ENCODE measurements at regions not wholly inside any gene's neighbourhood (a gene's known extent, or its start where the extent isn't known, plus 50 kb on each side); places are given as distances from the start of the nearest gene placed in this dataset.

DNA sequence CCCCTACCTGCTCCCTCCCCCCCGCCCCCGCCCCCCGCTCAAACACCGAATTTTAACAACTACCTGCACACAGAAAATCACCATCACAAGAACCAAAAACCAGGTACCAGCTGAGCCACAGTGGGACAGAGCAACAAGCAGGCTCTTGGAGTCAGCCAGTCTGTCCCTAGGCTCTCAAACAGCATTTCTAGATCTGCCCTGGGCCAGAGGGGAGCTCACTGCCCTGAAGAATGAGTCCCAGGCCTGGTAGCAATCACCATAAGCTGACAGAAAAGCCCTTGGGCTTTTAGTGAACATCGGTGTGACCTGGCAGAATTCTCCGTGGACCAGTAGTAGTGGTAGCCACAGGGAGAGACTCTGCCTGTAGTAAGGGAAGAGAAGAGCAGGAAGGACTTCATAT is 58.3 kb downstream of the C11orf87 start:
- H3K27ac Mint-ChIP-seq: no peak overlapping the region
- H3K4me1 Mint-ChIP-seq: no peaks in the 10 kb centered on the region
- no peak overlapping the region for H3K4me3 ChIP-seq (ENCODE audit: low read length in 2 of 2)
- H3K36me3 Mint-ChIP-seq: no peaks in the 10 kb centered on the region
- DNase-seq: no peak
- H3K9me3 ChIP-seq (ENCODE audit: control insufficient read depth in 1 of 2, low read length in 2 of 2): no peaks in the 10 kb centered on the region
- no peaks in the 10 kb centered on the region for H3K36me3 ChIP-seq (ENCODE audit: insufficient read depth, low read length)
- H3K27me3 Mint-ChIP-seq: peaks cover 0 to 1% of the 10 kb centered on the region in 2 donors
- intact Hi-C loops (cut with micrococcal nuclease): no loop called here
- no peaks in the 10 kb centered on the region for H3K4me1 ChIP-seq (ENCODE audit: insufficient read depth, low read length)
- CTCF ChIA-PET (ENCODE audit: partially characterized antibody): no interaction called here
- H3K9me3 Mint-ChIP-seq: peaks cover 2 to 9% (median 4%) of the 10 kb centered on the region in 8 donors
- POLR2A ChIA-PET (ENCODE audit: partially characterized antibody): no interaction called here
- H3K27me3 ChIP-seq (ENCODE audit: insufficient read depth, low read length): no peaks in the 10 kb centered on the region
- no peak overlapping the region for H3K27ac ChIP-seq (ENCODE audit: low read depth, low read length)
- no peak overlapping the region for H3K4me3 Mint-ChIP-seq

DNA sequence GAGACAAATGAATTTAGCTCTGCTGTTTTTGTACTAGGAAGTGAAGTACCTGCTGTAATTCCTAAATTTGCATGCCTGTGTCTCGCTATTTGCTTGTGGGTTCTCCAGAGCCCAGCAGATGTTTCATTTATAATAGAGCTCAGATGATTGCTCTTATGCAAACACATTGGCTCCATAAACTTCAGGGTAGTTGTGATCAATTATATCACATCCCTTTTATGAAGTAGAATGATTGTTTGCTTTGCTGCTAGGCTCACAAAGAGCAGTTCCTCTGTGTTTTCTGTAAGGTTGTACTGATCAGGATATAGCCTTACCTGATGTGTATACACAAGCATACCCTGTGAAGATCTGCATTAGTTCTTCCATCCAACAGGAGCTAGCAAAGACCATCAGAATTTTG is 64.1 kb downstream of the C11orf87 start:
- intact Hi-C loops (cut with micrococcal nuclease): no loop called here
- Histone ChIP-seq H3K9me3 (ENCODE audit: control insufficient read depth in 1 of 2, low read length in 2 of 2) (no peaks in the 10 kb centered on the region), H3K4me1 (ENCODE audit: insufficient read depth, low read length) (no peaks in the 10 kb centered on the region), H3K4me3 (ENCODE audit: low read length in 2 of 2) (no peak overlapping the region), H3K27me3 (ENCODE audit: insufficient read depth, low read length) (no peaks in the 10 kb centered on the region), H3K27ac (ENCODE audit: low read depth, low read length) (no peak overlapping the region), H3K36me3 (ENCODE audit: insufficient read depth, low read length) (no peaks in the 10 kb centered on the region)
- Mint-ChIP-seq H3K4me3 (no peak overlapping the region), H3K36me3 (no peaks in the 10 kb centered on the region), H3K9me3 (peaks cover 0 to 6% (median 3%) of the 10 kb centered on the region in 8 donors), H3K4me1 (no peaks in the 10 kb centered on the region), H3K27ac (no peak overlapping the region), H3K27me3 (no peaks in the 10 kb centered on the region)
- no peak for DNase-seq
- CTCF ChIA-PET (ENCODE audit: partially characterized antibody): no interaction called here
- POLR2A ChIA-PET (ENCODE audit: partially characterized antibody): no interaction called here

DNA sequence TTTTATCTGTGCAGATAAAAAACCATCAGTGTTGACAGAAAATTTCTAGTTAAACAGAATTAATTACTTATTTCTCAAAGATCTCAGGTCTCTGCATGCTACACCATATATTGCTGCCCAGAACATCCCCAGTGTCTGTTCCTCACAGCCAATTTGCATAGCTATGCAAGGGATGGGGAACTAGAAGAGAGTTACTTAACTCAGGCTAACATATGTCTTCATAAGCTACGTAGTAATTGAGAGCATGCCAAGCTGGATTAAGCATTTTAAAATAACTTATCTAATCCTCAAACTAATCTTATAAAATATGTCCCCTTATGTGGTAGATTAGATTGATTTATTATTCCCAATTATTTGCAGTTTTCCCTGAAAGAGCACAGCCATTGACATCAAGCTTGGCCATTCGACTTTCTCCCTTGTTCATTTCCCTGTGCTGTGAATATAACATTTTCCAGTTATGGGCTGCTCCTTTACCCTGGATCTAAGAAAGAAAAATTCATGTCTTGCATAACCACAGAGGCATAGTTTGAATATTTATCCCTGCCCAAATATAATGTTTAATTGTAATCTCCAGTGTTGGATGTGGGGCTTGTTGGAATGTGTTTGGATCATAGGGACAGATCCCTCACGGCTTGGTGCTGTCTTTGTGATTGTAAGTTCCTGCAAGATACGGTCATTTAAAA is 69.1 kb downstream of the C11orf87 start:
- CTCF ChIA-PET (ENCODE audit: partially characterized antibody): no interaction called here
- no peaks in the 10 kb centered on the region for H3K36me3 ChIP-seq (ENCODE audit: insufficient read depth, low read length)
- H3K4me3 Mint-ChIP-seq: no peak overlapping the region
- no peaks in the 10 kb centered on the region for H3K27me3 Mint-ChIP-seq
- H3K4me3 ChIP-seq (ENCODE audit: low read length in 2 of 2): no peak overlapping the region
- no peaks in the 10 kb centered on the region for H3K4me1 Mint-ChIP-seq
- no peak for DNase-seq
- H3K4me1 ChIP-seq (ENCODE audit: insufficient read depth, low read length): no peaks in the 10 kb centered on the region
- H3K27ac Mint-ChIP-seq: no peak overlapping the region
- H3K27ac ChIP-seq (ENCODE audit: low read depth, low read length): no peak overlapping the region
- POLR2A ChIA-PET (ENCODE audit: partially characterized antibody): no interaction called here
- H3K9me3 ChIP-seq (ENCODE audit: control insufficient read depth in 1 of 2, low read length in 2 of 2): no peaks in the 10 kb centered on the region
- no peaks in the 10 kb centered on the region for H3K27me3 ChIP-seq (ENCODE audit: insufficient read depth, low read length)
- no peaks in the 10 kb centered on the region for H3K36me3 Mint-ChIP-seq
- H3K9me3 Mint-ChIP-seq: peaks cover 0 to 4% (median under 1%) of the 10 kb centered on the region in 8 donors
- intact Hi-C loops (cut with micrococcal nuclease): no loop called here

DNA sequence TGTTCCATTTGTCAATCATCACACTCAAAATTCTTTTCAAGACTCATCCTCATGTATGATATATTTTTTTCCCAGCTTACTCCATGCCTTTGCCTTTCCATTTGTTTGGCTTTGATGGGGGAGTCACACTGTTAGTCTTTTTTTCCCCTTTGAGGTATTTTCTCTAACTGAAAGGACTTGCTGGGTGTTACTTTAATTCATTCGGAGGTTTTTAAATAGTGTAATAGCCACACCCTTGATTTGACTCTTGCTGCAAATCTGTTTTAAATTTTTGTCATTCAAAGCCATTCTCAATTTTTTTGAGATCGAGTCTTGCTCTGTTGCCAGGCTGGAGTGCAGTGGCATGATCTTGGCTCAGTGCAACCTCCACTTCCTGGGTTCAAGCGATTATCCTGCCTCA is 84.1 kb downstream of the C11orf87 start:
- Mint-ChIP-seq H3K4me3 (no peak overlapping the region), H3K4me1 (no peaks in the 10 kb centered on the region), H3K27me3 (no peaks in the 10 kb centered on the region), H3K9me3 (peaks cover 0 to 5% (median 1%) of the 10 kb centered on the region in 8 donors), H3K36me3 (no peaks in the 10 kb centered on the region), H3K27ac (no peak overlapping the region)
- H3K4me1 ChIP-seq (ENCODE audit: insufficient read depth, low read length): no peaks in the 10 kb centered on the region
- H3K9me3 ChIP-seq (ENCODE audit: control insufficient read depth in 1 of 2, low read length in 2 of 2): no peaks in the 10 kb centered on the region
- H3K4me3 ChIP-seq (ENCODE audit: low read length in 2 of 2): no peak overlapping the region
- ChIA-PET CTCF (ENCODE audit: partially characterized antibody) (no interaction called here), POLR2A (ENCODE audit: partially characterized antibody) (no interaction called here)
- DNase-seq: no peak
- intact Hi-C loops (cut with micrococcal nuclease): no loop called here
- no peak overlapping the region for H3K27ac ChIP-seq (ENCODE audit: low read depth, low read length)
- no peaks in the 10 kb centered on the region for H3K27me3 ChIP-seq (ENCODE audit: insufficient read depth, low read length)
- no peaks in the 10 kb centered on the region for H3K36me3 ChIP-seq (ENCODE audit: insufficient read depth, low read length)

DNA sequence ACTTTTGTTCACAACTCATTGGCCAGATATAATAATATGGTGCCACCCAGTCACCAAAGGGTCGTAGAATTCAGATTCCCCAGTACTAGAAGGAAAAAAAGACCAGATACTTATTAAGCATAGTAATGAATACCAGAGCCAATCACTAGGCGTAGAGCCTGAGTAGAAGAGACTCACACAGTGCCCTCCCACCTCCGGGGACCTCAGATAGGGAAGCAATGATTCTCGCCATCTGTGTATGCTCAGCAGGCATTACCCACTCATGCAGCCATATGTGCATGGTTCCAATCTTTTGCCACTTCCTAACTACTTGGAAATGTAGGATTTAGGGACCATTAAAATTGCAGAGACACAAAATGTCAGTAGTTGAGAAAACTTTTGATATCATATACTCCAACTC is 85.3 kb downstream of the C11orf87 start:
- Mint-ChIP-seq H3K27me3 (no peaks in the 10 kb centered on the region), H3K4me1 (no peaks in the 10 kb centered on the region), H3K9me3 (peaks cover 0 to 5% (median 3%) of the 10 kb centered on the region in 8 donors), H3K36me3 (no peaks in the 10 kb centered on the region), H3K27ac (no peak overlapping the region), H3K4me3 (no peak overlapping the region)
- DNase-seq: no peak
- Histone ChIP-seq H3K27ac (ENCODE audit: low read depth, low read length) (no peak overlapping the region), H3K9me3 (ENCODE audit: control insufficient read depth in 1 of 2, low read length in 2 of 2) (no peaks in the 10 kb centered on the region), H3K4me3 (ENCODE audit: low read length in 2 of 2) (no peak overlapping the region), H3K4me1 (ENCODE audit: insufficient read depth, low read length) (no peaks in the 10 kb centered on the region), H3K36me3 (ENCODE audit: insufficient read depth, low read length) (no peaks in the 10 kb centered on the region), H3K27me3 (ENCODE audit: insufficient read depth, low read length) (no peaks in the 10 kb centered on the region)
- POLR2A ChIA-PET (ENCODE audit: partially characterized antibody): no interaction called here
- intact Hi-C loops (cut with micrococcal nuclease): no loop called here
- CTCF ChIA-PET (ENCODE audit: partially characterized antibody): no interaction called here

DNA sequence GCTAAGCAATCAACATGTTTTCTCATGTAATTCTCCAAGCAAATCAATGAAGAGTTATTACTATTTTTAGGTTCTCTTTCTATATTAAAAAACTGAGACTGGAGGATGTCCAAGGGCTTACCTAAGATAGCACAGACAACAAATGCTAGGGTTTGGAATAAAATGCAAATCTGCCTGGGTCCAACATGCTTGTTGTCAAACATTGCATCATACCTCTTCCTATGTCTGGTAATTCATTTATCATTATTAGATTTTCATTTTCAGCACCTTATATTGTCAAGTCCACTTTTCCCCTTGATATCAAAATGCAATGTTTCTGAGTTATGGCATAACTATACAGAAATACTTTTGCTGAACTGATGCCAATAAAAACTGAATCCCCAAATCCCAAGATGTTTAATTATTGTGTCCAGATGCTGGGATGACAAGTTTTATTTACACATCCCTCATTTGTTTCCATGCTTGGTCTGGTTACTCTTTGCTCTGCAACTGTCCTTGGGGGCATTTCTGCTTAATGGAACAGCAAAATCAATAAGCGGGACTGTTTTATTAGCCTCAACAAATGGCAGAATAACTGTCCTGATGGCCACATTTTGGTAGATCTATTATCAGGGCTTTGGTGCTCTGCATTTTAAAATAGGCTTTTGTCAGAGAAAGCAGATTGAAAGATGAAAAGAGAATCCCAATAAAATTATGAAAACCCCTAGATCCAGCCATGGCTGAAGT is 86.0 kb downstream of the C11orf87 start:
- no peak overlapping the region for H3K27ac ChIP-seq (ENCODE audit: low read depth, low read length)
- H3K9me3 ChIP-seq (ENCODE audit: control insufficient read depth in 1 of 2, low read length in 2 of 2): no peaks in the 10 kb centered on the region
- no peaks in the 10 kb centered on the region for H3K36me3 Mint-ChIP-seq
- no peaks in the 10 kb centered on the region for H3K4me1 Mint-ChIP-seq
- ChIA-PET POLR2A (ENCODE audit: partially characterized antibody) (no interaction called here), CTCF (ENCODE audit: partially characterized antibody) (no interaction called here)
- no peak overlapping the region for H3K4me3 Mint-ChIP-seq
- H3K4me3 ChIP-seq (ENCODE audit: low read length in 2 of 2): no peak overlapping the region
- intact Hi-C loops (cut with micrococcal nuclease): no loop called here
- no peak overlapping the region for H3K27ac Mint-ChIP-seq
- peaks cover 0 to 5% (median 4%) of the 10 kb centered on the region in 8 donors for H3K9me3 Mint-ChIP-seq
- no peaks in the 10 kb centered on the region for H3K4me1 ChIP-seq (ENCODE audit: insufficient read depth, low read length)
- no peaks in the 10 kb centered on the region for H3K27me3 ChIP-seq (ENCODE audit: insufficient read depth, low read length)
- no peaks in the 10 kb centered on the region for H3K27me3 Mint-ChIP-seq
- no peaks in the 10 kb centered on the region for H3K36me3 ChIP-seq (ENCODE audit: insufficient read depth, low read length)
- DNase-seq: no peak

DNA sequence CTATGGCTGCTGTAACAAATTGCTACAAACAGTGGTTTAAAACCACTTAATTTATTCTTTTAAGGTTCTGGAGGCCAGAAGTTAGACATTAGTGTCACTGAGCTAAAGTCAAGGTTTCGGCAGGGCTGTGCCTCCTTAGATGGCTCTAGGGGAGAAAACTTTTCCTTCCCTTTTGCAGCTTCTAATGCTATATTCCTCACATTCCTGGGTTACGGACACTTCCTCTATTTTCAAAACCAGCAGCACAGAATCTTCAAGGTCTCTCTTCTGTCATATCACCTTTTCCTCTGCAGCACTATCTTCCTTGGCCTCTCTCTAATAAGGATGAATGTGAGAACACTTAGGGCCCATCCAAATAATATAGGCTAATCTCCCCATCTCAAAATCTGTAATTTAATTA is 87.0 kb downstream of the C11orf87 start:
- no peak overlapping the region for H3K4me3 Mint-ChIP-seq
- H3K27me3 Mint-ChIP-seq: no peaks in the 10 kb centered on the region
- Histone ChIP-seq H3K9me3 (ENCODE audit: control insufficient read depth in 1 of 2, low read length in 2 of 2) (no peaks in the 10 kb centered on the region), H3K36me3 (ENCODE audit: insufficient read depth, low read length) (no peaks in the 10 kb centered on the region), H3K27ac (ENCODE audit: low read depth, low read length) (no peak overlapping the region), H3K4me1 (ENCODE audit: insufficient read depth, low read length) (no peaks in the 10 kb centered on the region), H3K27me3 (ENCODE audit: insufficient read depth, low read length) (no peaks in the 10 kb centered on the region), H3K4me3 (ENCODE audit: low read length in 2 of 2) (no peak overlapping the region)
- no peaks in the 10 kb centered on the region for H3K36me3 Mint-ChIP-seq
- no peaks in the 10 kb centered on the region for H3K4me1 Mint-ChIP-seq
- ChIA-PET CTCF (ENCODE audit: partially characterized antibody) (no interaction called here), POLR2A (ENCODE audit: partially characterized antibody) (no interaction called here)
- DNase-seq: no peak
- H3K9me3 Mint-ChIP-seq: peaks cover 0 to 8% (median 4%) of the 10 kb centered on the region in 8 donors
- intact Hi-C loops (cut with micrococcal nuclease): no loop called here
- no peak overlapping the region for H3K27ac Mint-ChIP-seq

All from CD4-positive, alpha-beta memory T cell (primary cell).